GM18907 (cell line): ENCODE measurements at regions not wholly inside any gene's neighbourhood (a gene's known extent, or its start where the extent isn't known, plus 50 kb on each side); places are given as distances from the start of the nearest gene placed in this dataset.

Source experiments
- ATAC-seq: cut with Tn5 transposase; IDR thresholded peaks from one replicate; pipeline ENCODE4 v1.9.1; 2021; ENCODE audit warnings: mild to moderate bottlenecking, moderate library complexity; ENCODE audit not compliant: unreplicated experiment

- no peak for ATAC-seq
These were observed 986.5 kb downstream of the TBC1D22A start for GRCh38 chr22:47748957-47749356.

DNA sequence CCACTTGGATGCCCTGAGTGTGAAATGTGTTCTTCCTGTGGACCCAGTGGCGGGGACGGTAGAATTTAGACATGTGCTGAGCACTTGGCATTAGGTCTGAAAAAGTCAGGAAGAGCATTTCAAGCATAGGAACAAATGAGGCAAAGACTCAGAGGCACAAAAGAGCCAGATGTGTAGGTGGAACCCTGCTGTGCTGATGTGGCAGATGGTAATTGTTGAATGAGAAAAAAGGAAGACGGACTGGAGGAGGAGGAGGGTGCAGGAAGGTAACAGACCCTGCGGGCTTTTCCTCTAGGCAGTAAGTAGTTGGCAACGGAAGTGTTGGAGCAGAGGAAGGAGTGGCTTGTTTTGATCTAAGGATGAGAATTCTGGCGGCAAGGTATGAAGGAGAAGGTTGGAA is 985.8 kb downstream of the TBC1D22A start:
- no peak for ATAC-seq

- no peak for ATAC-seq
These were observed 977.8 kb downstream of the TBC1D22A start for GRCh38 chr22:47740109-47740805.

GRCh38 chr22:47739291-47740015 is 977.0 kb downstream of the TBC1D22A start:
- no peak for ATAC-seq

DNA sequence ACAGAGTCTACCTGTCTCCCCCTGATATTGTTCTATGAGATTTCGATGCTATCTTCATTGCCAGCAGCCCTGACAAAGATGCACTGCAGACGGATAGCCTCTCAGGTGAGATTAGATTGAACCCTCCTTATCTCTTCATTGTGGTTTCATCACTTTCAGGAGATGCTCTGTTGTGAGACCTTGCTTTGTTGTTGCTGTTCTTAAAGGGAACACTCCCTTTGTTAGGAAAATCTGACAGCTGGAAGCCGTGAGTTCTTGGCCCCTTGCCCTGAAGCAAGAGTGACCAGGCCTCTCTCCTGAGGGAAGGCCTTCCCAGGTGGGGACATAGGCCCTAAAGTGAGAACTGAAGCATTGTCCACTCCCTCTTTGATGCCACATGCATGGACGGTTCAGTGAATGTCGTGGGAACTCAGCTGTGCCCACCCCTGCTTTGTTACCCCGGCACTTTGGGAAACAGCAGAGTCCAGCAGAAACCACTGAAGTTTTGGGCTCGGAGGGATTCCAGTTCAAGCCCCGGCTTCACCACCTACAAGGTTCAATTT is 976.1 kb downstream of the TBC1D22A start:
- ATAC-seq: no peak

DNA sequence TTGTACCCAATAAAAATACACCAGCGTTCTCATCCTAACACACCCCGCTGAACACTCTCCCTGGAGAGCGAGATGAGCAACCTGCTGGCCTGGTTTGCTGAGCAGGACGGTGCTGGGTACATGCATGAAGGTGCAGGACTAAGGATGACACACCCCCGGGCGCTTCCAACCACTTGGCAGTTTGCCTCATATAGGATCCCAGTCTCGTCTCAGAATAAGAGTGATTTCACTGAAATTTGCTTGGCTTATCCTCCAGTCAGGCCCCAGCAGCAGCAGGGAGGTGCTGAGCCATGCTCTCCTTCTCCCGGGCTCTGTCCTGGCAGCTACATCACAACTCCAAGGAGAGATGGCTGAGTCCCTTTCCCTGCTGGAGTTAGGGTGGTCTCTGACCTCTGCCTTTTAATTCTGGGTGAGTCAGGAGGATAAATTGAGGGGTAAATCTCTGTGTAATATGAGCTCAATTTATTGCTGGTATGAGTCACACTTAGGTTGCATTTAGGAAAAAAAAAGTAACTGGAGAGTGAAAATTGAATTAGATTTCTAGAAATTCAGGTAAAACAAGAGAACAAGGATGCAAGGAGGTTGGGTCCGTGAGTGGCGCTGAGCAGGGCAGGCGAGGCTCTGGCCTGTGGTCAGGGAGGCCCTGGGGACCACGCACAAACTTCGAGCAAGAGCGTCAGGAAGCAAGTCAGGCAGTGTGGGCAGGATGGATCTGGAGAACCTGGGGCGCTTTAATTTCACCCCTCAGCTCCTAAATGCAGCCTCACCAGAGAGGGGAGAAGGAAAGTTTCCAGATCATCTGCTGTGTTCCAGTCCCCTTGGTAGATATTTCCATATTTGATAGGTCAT is 974.0 kb downstream of the TBC1D22A start:
- ATAC-seq: no peak

DNA sequence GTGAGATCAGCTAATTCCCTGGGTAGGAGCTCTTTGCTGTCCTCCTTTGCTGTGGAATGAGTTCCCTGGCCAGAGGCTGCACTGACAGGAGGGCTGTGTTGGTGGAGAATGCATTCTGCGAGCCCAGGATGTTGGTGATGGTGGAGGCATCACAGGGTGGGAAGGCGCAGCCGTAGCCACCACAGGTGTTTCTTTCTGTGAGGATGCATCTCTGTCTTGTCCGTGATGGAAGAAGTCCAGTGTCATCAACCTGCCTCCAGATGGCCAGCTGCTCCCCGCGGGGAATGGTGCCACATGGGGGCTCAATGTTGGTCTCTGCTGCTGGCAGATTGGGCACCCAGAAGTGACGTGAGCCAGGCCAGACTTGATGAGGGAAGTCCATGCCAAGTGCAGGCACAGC is 972.1 kb downstream of the TBC1D22A start:
- ATAC-seq: no peak

GRCh38 chr22:47727641-47728040 is 965.2 kb downstream of the TBC1D22A start:
- no peak for ATAC-seq

DNA sequence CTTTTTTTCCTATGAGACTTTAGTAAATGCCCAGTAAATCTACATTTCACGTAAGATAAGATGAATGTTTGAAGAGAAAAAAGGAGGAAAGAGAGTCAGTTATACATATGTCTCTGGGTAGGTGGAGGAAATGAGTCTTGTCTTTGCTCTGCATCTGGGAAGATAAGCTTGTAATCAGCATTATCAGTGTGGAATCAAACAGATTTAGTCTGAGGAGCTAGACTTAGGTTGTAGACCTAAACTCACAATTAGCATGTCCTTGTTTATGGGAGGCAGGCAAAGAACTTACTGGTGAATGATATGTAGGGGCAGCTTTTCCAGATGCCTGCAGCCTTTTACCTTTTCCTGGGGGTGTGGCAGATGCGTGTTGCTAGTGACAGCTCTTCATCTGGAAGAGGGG is 962.3 kb downstream of the TBC1D22A start:
- no peak for ATAC-seq

DNA sequence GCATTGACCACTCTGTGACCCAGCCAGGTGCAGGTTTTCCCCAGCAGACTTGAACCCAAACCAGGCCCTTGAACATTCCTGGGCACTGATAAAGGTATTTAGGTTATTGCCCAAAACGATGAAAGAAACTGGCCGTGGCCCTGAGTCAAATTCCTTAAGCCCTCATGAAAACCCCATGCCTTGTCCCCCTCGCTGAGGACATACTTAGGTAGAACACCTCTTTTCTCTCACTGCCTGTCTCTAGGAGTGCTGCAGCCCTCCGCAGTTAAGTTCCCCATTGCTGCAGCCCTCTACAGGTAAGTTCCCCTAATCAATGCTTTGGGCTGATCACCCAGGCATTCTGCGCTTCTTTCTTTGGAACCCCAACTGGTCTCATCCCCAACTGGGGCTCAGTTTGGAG is 961.6 kb downstream of the TBC1D22A start:
- ATAC-seq: no peak

DNA sequence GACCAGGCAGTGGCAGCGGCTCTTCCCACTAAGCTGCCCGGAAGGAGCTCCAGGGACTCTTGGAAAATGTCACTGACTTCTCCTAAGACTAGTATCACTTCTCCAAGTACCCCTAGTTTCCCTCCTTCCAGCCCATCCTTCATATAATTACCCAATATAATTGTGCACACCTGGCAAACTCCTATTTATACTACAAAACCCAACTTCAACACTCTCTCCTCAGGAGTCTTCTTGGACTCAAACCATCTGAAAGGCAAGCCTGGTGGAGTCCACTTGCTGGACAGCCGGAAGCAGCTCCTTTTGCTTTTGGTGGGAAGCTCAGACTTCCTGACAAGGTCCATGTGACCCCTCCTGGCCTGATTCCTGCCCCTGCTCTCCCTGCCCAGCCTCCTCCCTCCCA is 955.9 kb downstream of the TBC1D22A start:
- ATAC-seq: no peak

GRCh38 chr22:47716890-47717615 is 954.6 kb downstream of the TBC1D22A start:
- ATAC-seq: no peak

DNA sequence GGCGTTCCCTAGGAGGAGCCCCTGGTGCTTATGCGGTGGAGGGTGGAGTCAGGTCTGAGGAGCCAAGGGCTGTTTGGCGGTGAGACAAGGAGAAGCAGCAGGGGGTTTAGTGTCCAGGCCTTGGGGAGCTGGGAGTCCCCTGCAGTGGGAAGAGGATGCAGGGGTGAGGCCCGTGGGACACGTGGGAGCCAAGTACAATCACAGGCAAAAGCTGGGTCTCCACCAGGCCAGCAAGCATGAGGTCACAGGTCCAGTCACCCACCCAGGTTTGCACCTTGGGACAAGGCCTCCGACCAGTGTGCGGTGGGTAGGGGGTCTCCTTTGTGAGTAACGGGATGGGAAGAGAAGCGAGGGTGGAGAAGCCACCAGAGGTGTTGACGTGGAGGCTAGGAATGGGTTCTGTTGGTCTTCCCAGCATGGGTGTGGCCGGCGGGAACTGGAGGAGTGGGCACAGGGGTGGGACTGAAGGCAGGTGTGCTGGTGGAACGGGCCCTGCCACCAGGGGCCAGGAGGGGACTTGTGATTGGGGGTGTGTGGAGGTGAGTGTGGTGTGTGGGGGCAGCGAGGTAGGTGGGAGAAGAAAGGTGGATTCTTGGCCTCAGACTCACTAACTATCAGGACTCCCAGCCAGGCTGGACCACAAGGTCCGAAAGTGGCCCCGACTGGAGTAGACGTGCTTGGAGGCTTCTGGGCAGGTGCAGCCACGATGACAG is 953.6 kb downstream of the TBC1D22A start:
- ATAC-seq: no peak

DNA sequence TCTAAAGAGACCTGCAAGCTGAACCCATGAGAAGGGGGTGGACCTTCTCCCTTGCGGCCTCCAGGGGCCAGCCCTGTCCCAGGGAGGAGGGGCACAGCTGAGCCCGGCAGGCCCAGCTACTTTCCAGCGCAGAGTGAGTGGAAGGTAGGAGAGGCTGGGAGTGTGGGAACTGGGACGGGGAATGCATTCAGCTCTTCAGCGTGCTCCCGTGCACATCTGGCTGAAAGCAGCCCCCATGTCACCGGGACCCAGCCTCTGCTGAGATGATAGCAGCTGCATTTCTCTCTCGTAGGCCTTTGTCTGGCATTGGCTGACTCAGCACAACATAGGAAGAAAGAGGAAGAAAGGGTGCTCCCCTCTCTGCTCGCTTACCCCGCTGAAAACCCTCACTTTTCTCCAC is 951.5 kb downstream of the TBC1D22A start:
- ATAC-seq: no peak

- ATAC-seq: no peak
These were observed 947.7 kb downstream of the TBC1D22A start for GRCh38 chr22:47710135-47710534.

DNA sequence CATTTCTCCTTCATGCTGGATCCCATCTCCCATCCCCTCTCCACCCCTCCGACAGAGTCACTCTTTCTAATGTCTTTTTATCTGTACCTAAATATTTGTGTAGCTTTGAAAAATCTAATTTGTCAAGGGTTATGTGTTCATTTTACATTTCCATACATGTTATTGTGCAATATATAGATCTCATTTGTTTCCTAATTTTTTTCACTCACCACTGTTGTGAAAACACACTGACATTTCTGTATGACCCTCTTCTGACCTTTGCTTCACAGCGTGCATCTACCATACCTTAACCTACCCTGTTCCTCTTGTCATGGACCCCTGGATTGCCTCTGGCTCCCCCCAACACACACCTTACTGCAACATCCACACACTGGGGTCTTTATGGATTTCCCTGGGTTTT is 942.9 kb downstream of the TBC1D22A start:
- ATAC-seq: no peak

- ATAC-seq: no peak
These were observed 936.5 kb downstream of the TBC1D22A start for GRCh38 chr22:47698906-47699305.

DNA sequence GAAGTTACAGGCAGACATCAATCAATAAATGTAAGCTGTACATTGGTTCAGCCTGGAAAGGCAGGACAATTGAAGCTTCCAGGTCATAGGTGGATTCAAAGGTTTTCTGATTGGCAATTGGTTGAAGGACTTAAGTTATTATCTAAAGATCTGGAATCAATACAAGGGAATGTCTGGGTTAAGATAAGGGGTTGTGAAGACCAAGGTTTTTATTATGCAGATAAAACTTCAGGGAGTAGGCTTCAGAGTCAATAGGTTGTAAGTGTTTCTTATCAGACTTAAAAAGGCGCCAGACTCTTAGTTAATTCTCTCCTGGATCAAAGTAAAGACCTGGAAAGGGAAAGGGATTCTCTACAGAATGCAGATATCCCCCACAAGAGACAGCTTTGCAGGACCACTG is 935.4 kb downstream of the TBC1D22A start:
- ATAC-seq: no peak

DNA sequence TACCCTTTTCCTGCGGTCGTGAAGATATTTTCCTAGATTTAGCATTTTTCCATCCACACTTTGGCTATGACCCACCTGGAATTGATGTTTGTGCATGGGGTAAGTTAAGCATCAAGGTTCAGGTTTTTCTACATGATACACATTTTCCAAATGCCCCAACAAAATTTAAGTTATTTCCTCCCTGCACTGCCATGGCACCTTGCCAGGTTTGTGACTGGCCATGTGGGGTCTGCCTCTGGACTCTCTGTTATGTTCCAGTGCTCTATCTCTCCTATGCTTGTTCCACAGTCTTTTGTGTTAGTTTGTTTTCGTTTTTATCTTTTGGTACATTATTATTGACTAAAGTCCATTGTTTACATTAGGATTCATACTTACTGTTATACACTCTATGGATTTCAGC is 934.3 kb downstream of the TBC1D22A start:
- no peak for ATAC-seq

GRCh38 chr22:47695176-47695575 is 932.7 kb downstream of the TBC1D22A start:
- no peak for ATAC-seq
